ENCODE measurements at regions not wholly inside any gene's neighbourhood (a gene's known extent, or its start where the extent isn't known, plus 50 kb on each side); places are given as distances from the start of the nearest gene placed in this dataset.
A peak's percentile ranks its signal among the peaks of the same experiment; 100 is the strongest.

DNA sequence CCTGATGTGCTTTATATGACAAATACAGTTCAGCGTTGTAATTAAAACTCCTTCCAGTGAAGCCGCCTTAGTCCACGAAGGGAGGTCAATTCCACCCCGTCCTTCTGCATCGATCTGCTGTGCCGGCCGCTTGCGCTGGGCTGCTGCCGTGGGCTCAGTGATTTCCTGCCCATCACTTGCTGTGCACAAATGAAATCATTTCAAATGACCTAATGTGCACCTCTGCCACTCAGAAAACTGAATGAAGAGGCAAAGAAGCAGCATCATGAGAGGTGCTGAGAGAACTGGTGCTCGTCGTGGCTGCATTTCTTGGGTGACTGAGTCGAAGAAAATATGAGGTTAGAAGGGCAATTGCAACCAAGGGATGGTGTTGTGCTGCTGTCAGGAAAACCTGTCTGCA, 144.3 kb upstream of the SYT6 start:
- DNase-seq (ENCODE audit: low spot score in 2 of 2), result no peak
- in situ Hi-C loops (cut with MboI; ENCODE audit: low sequenced_read_pairs), result no loop called here
- Histone ChIP-seq H3K27me3 (ENCODE audit: low read depth) (0 out of 2 replicates have a peak, but pooled peaks cover 4% of the 10 kb centered on the region), H3K4me3 (no peak overlapping the region), H3K9me3 (no peaks in the 10 kb centered on the region), H3K4me1 (no peaks in the 10 kb centered on the region), H3K36me3 (replicated peaks) (no peaks in the 10 kb centered on the region)

DNA sequence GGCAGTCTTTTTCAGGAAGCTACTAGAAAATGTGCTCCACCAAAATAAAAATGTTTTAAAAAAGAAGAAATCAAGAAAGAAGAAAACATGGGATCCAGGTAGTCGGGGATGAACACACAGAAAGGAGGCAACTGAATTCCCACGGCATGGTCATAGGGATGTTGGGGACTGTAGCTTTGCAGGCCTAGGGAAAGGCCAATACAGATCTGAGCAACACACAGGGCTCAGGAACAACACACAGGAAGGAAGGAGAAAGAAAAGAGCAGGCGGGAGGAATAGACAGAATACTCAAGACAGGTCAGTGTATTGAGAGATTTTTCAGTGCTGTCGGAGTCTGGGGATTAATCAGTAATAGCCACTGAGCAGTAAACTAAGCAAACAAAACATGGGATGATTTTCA, 142.7 kb upstream of the SYT6 start:
- H3K4me1 ChIP-seq, result no peaks in the 10 kb centered on the region
- in situ Hi-C loops (cut with MboI; ENCODE audit: low sequenced_read_pairs), result no loop called here
- H3K27me3 ChIP-seq (ENCODE audit: low read depth), result 0 out of 2 replicates have a peak, but pooled peaks cover 4% of the 10 kb centered on the region
- H3K4me3 ChIP-seq, result no peak overlapping the region
- H3K36me3 ChIP-seq (replicated peaks), result no peaks in the 10 kb centered on the region
- no peaks in the 10 kb centered on the region for H3K9me3 ChIP-seq
- DNase-seq (ENCODE audit: low spot score in 2 of 2), result no peak

DNA sequence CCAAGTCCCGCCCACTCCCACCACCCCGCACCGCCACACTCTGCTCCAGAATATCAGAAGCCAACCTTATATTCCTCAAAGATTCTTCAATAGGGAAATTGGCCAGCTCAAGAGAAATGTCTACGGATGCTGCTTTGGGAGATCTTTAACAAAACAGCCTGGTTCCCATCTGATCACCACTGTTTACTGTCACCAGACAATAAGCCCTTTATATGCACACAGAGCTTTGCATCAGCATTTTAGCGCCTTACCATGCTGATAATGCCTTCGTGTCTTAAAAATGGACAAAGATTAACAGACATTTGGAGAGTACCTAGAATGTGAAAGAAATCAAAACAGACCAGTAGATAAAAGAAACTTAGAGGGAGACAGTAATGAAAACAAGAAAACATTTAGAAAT, 141.7 kb upstream of the SYT6 start:
- Histone ChIP-seq H3K4me3 (no peak overlapping the region), H3K4me1 (no peaks in the 10 kb centered on the region), H3K9me3 (no peaks in the 10 kb centered on the region), H3K36me3 (replicated peaks) (no peaks in the 10 kb centered on the region), H3K27me3 (ENCODE audit: low read depth) (0 out of 2 replicates have a peak, but pooled peaks cover 4% of the 10 kb centered on the region)
- no peak for DNase-seq (ENCODE audit: low spot score in 2 of 2)
- in situ Hi-C loops (cut with MboI; ENCODE audit: low sequenced_read_pairs), result no loop called here

DNA sequence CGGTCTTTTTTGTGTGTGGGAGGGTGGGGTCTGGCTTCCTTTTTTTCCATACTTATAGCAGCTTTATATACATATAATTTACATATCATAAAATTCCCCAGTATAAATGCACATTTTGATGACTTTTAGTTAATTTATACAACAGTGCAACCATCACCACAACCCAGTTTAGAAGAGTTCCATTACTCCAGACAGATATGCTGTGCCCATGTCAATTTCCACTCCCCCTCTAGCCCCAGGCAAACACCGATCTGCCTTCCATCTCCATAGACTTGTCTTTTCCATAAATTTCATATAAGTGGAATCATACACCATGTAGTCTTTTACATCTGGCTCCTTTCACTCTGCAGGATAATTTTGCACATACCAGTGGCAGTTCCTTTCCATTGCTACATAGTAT, 139.2 kb upstream of the SYT6 start:
- Histone ChIP-seq H3K4me1 (0 out of 2 replicates have a peak, but pooled peaks cover 1% of the 10 kb centered on the region), H3K27me3 (ENCODE audit: low read depth) (peaks cover 3% of the 10 kb centered on the region; the same call in 1 of the 2 replicates), H3K9me3 (no peaks in the 10 kb centered on the region), H3K4me3 (no peak overlapping the region), H3K36me3 (replicated peaks) (no peaks in the 10 kb centered on the region)
- no peak for DNase-seq (ENCODE audit: low spot score in 2 of 2)
- in situ Hi-C loops (cut with MboI; ENCODE audit: low sequenced_read_pairs), result no loop called here

DNA sequence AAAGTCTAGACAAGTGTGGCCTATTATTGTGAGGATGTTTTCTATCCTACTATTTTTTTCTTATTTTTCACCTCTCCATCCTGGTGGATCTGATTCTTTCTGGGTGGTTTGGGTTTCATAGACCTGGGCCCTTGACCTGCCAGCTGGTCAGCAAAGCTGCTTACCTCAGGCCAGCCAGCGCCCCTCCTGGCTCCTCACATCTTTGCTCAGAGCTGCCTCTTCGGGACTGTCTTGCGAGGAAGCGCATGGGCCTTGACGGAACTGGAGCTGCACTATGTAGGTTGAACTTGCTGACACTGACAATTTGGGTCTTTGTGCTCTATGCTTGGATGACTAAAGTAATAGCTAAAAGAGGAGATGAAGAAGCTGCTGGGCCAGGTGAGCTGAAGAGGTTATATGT, 138.5 kb upstream of the SYT6 start:
- H3K4me3 ChIP-seq, result no peak overlapping the region
- peaks cover 3% of the 10 kb centered on the region; the same call in 1 of the 2 replicates for H3K27me3 ChIP-seq (ENCODE audit: low read depth)
- no peaks in the 10 kb centered on the region for H3K9me3 ChIP-seq
- H3K36me3 ChIP-seq (replicated peaks), result no peaks in the 10 kb centered on the region
- DNase-seq (ENCODE audit: low spot score in 2 of 2), result no peak
- in situ Hi-C loops (cut with MboI; ENCODE audit: low sequenced_read_pairs), result no loop called here
- 0 out of 2 replicates have a peak, but pooled peaks cover 7% of the 10 kb centered on the region for H3K4me1 ChIP-seq

DNA sequence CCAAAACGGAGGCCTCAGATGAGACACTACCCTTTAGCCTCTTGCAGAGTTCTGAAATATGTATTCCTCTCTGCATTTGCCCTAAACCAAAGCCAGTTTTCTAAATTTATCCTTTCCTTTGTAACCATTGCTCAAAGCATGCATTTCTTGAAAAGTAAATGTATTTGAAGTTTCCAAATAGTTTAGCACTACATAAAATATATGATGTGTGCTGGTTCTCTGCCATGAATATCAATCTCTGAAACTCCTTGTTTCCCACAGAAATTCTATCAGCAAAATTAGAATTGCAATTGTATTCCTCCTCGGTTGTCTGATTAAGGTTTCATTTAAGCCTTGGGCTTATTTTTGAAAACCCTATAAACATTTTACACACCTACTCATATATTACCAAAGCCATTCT, 137.1 kb upstream of the SYT6 start:
- Histone ChIP-seq H3K36me3 (replicated peaks) (no peaks in the 10 kb centered on the region), H3K27me3 (ENCODE audit: low read depth) (peaks cover 4% of the 10 kb centered on the region), H3K4me3 (no peak overlapping the region), H3K4me1 (0 out of 2 replicates have a peak, but pooled peaks cover 7% of the 10 kb centered on the region), H3K9me3 (no peaks in the 10 kb centered on the region)
- in situ Hi-C loops (cut with MboI; ENCODE audit: low sequenced_read_pairs), result no loop called here
- DNase-seq (ENCODE audit: low spot score in 2 of 2), result no peak

DNA sequence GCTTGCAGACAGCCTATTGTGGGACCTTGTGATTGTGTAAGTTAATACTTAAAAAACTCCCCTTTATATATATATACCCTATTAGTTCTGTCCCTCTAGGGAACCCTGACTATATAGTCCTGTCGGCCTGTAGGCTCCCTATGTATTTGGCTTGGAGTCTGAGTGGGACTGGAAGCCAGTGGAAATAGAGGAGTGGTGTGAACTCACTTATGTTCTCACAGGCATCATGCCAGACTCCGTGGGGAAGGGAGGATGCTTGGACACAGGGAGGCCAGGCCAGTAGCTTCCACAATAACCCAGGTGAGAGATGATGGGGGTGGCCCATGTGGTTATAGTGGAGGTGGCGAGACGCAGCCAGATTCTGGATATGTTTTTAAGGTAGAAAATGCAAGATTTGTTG, 136.7 kb upstream of the SYT6 start:
- no peaks in the 10 kb centered on the region; the same call in 1 of the 2 replicates for H3K9me3 ChIP-seq
- in situ Hi-C loops (cut with MboI; ENCODE audit: low sequenced_read_pairs), result no loop called here
- H3K27me3 ChIP-seq (ENCODE audit: low read depth), result peaks cover 8% of the 10 kb centered on the region
- H3K4me3 ChIP-seq, result no peak overlapping the region
- no peak for DNase-seq (ENCODE audit: low spot score in 2 of 2)
- H3K4me1 ChIP-seq, result 0 out of 2 replicates have a peak, but pooled peaks cover 7% of the 10 kb centered on the region
- no peaks in the 10 kb centered on the region for H3K36me3 ChIP-seq (replicated peaks)

DNA sequence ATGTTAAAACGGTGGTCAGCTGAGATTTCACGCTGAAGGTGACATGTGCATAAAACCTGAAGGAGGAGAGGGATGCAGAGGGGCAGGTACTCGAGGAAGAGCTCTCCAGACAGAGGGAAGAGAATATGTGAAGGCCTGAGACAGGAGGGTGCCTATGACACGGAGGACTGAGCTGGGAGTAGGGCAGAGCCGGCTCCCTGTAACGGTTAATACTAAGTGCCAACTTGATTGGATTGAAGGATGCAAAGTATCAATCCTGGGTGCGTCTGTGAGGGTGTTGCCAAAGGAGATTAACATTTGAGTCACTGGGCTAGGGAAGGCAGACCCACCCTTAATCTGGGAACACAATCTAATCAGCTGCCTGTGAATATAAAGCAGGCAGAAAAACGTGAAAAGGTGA, 136.2 kb upstream of the SYT6 start:
- Histone ChIP-seq H3K9me3 (no peaks in the 10 kb centered on the region; the same call in 1 of the 2 replicates), H3K4me3 (no peak overlapping the region), H3K36me3 (replicated peaks) (no peaks in the 10 kb centered on the region), H3K4me1 (0 out of 2 replicates have a peak, but pooled peaks cover 7% of the 10 kb centered on the region), H3K27me3 (ENCODE audit: low read depth) (peaks cover 9% of the 10 kb centered on the region)
- DNase-seq (ENCODE audit: low spot score in 2 of 2), result no peak
- in situ Hi-C loops (cut with MboI; ENCODE audit: low sequenced_read_pairs), result no loop called here

DNA sequence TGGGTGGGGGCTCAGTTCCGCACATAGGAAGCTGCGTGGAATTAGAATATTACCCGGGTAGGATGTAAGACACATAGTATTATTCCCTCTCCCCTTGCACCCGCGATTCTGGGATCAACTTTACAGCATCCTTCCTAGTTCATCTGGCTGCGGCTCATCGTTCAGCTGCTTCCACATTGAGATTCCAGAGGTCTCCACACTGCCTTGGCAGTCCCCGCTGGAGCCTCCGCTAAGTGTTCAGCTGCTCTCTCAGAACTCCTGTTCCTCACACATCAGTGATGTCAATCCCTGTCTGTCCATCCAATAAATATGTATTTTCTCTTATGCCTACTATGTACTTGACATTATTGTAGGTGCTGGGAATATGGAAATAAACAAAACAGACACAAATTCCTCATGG, 135.6 kb upstream of the SYT6 start:
- peaks cover 9% of the 10 kb centered on the region for H3K27me3 ChIP-seq (ENCODE audit: low read depth)
- H3K36me3 ChIP-seq (replicated peaks), result no peaks in the 10 kb centered on the region
- in situ Hi-C loops (cut with MboI; ENCODE audit: low sequenced_read_pairs), result no loop called here
- no peaks in the 10 kb centered on the region; the same call in 1 of the 2 replicates for H3K9me3 ChIP-seq
- H3K4me1 ChIP-seq, result 0 out of 2 replicates have a peak, but pooled peaks cover 7% of the 10 kb centered on the region
- no peak overlapping the region for H3K4me3 ChIP-seq
- no peak for DNase-seq (ENCODE audit: low spot score in 2 of 2)

DNA sequence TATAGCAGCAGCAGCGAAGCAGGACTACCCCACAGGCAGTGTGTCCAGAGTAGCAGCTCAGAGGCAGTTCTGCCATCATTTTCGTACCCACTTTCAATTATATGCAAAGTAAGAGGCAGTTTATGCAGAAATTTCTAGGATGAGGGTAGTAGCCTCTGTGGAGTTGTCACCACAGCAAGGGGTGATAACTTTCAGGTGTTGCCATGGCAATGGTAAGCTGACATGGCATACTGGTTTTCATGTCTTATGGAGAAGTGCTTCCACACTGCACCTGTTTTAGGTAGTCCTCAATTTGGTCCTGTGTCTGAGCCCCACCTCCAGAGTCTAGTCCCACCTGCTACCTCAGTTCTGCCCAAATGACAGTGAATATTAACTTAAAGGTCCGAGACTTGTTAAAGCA, 133.3 kb upstream of the SYT6 start:
- H3K27me3 ChIP-seq (ENCODE audit: low read depth), result peaks cover 9% of the 10 kb centered on the region
- no peak for DNase-seq (ENCODE audit: low spot score in 2 of 2)
- no peak overlapping the region for H3K4me3 ChIP-seq
- in situ Hi-C loops (cut with MboI; ENCODE audit: low sequenced_read_pairs), result no loop called here
- H3K36me3 ChIP-seq (replicated peaks), result no peaks in the 10 kb centered on the region
- 0 out of 2 replicates have a peak, but pooled peaks cover 7% of the 10 kb centered on the region for H3K4me1 ChIP-seq
- no peaks in the 10 kb centered on the region; the same call in 1 of the 2 replicates for H3K9me3 ChIP-seq

DNA sequence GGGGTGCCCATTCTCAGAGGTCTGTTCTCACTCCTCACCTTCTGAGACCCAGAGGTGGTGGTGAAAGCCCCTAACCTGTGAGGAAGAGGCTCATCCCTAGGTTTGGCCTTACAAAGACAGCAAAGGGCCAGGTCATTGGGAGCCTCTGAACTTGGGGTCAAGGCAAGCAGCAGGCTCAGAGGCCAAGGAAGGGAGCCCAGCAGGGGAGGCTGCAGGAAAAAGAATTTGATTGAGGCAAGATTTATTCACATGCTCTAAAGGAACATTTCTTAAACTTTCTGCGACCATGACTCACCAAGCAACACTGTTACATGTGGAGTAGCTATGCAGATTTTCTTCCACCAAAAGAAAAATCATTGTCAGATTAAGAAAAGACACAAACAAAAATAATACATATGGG, 132.5 kb upstream of the SYT6 start:
- in situ Hi-C loops (cut with MboI; ENCODE audit: low sequenced_read_pairs), result no loop called here

DNA sequence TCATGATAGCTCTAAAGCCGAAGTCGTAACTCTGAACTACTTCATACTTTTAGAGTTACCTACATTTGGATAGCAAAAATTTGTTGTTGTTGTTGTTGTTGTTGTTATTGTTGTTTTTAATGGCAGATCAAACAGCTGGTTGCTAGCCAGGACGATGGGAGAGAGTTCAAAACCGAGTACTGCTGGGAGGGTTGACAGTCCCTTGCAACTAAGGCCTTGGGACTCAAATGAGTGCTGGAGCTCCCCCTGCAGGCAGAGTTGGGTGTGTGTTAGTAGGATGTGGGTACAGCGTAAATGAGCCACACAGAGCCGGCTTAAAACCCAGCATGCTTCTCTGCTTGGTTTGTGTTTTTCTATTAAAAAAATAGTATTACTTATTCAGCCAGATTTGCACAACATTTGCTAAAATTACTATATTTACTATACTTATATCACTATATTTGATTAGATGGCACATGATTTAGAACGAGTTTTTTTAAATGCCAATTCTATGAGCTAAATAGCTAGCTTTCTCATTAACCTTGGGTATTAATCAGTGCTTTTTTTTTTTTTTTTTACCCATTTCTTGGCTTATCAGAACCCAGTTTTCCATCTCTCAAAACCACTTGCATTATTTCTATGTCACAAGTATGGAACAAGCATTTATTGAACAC, 129.2 kb upstream of the SYT6 start:
- DNase-seq (ENCODE audit: low spot score in 2 of 2), result peak; percentile 73 to 92
- no peaks in the 10 kb centered on the region; the same call in 1 of the 2 replicates for H3K9me3 ChIP-seq
- H3K4me1 ChIP-seq, result 0 out of 2 replicates have a peak, but pooled peaks cover 6% of the 10 kb centered on the region
- in situ Hi-C loops (cut with MboI; ENCODE audit: low sequenced_read_pairs), result loop anchor here (5.0 kb wide), 1 partner anchor 301 kb away; no protein-coding TSS in a partner anchor
- no peaks in the 10 kb centered on the region for H3K36me3 ChIP-seq (replicated peaks)
- peaks cover 6% of the 10 kb centered on the region for H3K27me3 ChIP-seq (ENCODE audit: low read depth)
- H3K4me3 ChIP-seq, result no peak overlapping the region

More for the DNA sequence above, 132.5 kb upstream of the SYT6 start:
- DNase-seq (ENCODE audit: low spot score in 2 of 2), result no peak
- no peaks in the 10 kb centered on the region for H3K36me3 ChIP-seq (replicated peaks)
- 0 out of 2 replicates have a peak, but pooled peaks cover 7% of the 10 kb centered on the region for H3K4me1 ChIP-seq
- no peak overlapping the region for H3K4me3 ChIP-seq
- H3K27me3 ChIP-seq (ENCODE audit: low read depth), result peaks cover 9% of the 10 kb centered on the region
- H3K9me3 ChIP-seq, result no peaks in the 10 kb centered on the region; the same call in 1 of the 2 replicates

DNA sequence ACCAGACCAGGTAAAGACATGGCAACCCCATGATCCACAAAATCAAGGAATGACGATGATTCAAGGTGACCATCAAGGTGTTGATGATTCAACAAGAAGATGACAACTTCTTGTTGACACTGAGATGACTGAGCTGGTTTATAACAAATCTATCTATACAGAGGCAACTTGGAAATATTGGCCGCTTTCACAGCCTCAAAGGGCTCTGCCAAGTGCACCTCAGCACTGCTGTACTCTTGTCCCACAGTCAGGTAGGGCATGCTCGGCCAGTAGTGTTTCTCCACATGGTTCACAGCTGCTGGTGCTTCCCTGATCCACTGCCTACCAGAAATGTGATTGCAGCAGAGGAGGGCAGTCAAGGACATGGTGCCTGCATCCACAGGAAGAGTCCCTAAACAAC, 125.2 kb upstream of the SYT6 start:
- Histone ChIP-seq H3K27me3 (ENCODE audit: low read depth) (no peaks in the 10 kb centered on the region), H3K4me3 (no peak overlapping the region), H3K4me1 (no peaks in the 10 kb centered on the region), H3K36me3 (replicated peaks) (no peaks in the 10 kb centered on the region), H3K9me3 (no peaks in the 10 kb centered on the region)
- in situ Hi-C loops (cut with MboI; ENCODE audit: low sequenced_read_pairs), result no loop called here
- no peak for DNase-seq (ENCODE audit: low spot score in 2 of 2)

DNA sequence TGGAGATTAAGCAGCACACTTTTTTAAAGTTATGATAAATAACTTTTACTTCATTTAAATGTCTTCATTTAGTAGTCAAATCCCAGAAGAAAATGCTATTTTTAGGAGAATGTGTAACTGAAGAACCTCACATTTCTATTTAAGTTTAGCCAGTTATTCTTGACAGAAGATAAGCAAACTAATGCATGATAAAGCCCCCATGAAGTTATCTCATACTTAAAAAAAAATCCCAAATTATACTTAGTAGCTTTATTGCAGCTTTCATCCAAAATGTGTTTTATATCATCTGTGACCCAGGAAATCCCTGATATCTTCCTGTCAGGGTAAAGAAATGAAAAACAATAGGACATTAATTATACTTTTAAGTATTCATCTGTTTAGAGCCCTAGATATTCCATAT, 124.8 kb upstream of the SYT6 start:
- in situ Hi-C loops (cut with MboI; ENCODE audit: low sequenced_read_pairs), result no loop called here
- no peaks in the 10 kb centered on the region for H3K9me3 ChIP-seq
- H3K4me1 ChIP-seq, result no peaks in the 10 kb centered on the region
- no peak overlapping the region for H3K4me3 ChIP-seq
- DNase-seq (ENCODE audit: low spot score in 2 of 2), result no peak
- no peaks in the 10 kb centered on the region for H3K27me3 ChIP-seq (ENCODE audit: low read depth)
- H3K36me3 ChIP-seq (replicated peaks), result no peaks in the 10 kb centered on the region

Measured in HAP-1 (cell line).